Heart right ventricle (tissue), 16 donors: ENCODE measurements at regions not wholly inside any gene's neighbourhood (a gene's known extent, or its start where the extent isn't known, plus 50 kb on each side); places are given as distances from the start of the nearest gene placed in this dataset.

Experiments used
- ATAC-seq, 8 donors: fragments of 200-7000 bp; cut with Tn5 transposase; one replicate each; pipeline ENCODE4 v1.9.1; 2020; ENCODE audit warnings: mild to moderate bottlenecking in 8 of 8, moderate library complexity in 8 of 8, moderate number of reproducible peaks in 1 of 8
- DNase-seq, 2 donors: peaks; one replicate each; pipeline ENCODE4 v3.0.0-alpha.2; 2020
- H3K27ac ChIP-seq, 10 donors: fragments of 200-600 bp; sonication (generic) in 2 of 10; one replicate each; pipeline versions ENCODE4 v1.5.0 to v1.8.0; 2020 to 2022; ENCODE audit warnings: mild to moderate bottlenecking in 3 of 10
- H3K27me3 ChIP-seq, 7 donors: fragments of 200-600 bp; one replicate each; pipeline ENCODE4 v1.8.0; 2021 to 2022; ENCODE audit warnings: mild to moderate bottlenecking in 2 of 7
- H3K36me3 ChIP-seq, 9 donors: fragments of 200-600 bp; sonication (generic) in 1 of 9; one replicate each; pipeline versions ENCODE4 v1.5.0 to v1.8.0; 2020 to 2022; ENCODE audit warnings: mild to moderate bottlenecking in 2 of 9
- H3K4me1 ChIP-seq, 9 donors: fragments of 200-600 bp; sonication (generic) in 1 of 9; one replicate each; pipeline versions ENCODE4 v1.5.0 to v1.8.0; 2020 to 2022; ENCODE audit warnings: mild to moderate bottlenecking in 4 of 9
- H3K4me3 ChIP-seq, 10 donors: fragments of 200-600 bp; sonication (generic) in 2 of 10; one replicate each; pipeline versions ENCODE4 v1.5.0 to v1.8.0; 2020 to 2022; ENCODE audit warnings: mild to moderate bottlenecking in 7 of 10, moderate library complexity in 2 of 10
- H3K9me3 ChIP-seq, 11 donors: fragments of 200-600 bp in 10 of 11; sonication (generic) in 2 of 11; one replicate each; pipeline versions ENCODE4 v1.5.0 to v1.8.0; 2013 to 2022; ENCODE audit warnings: mild to moderate bottlenecking in 2 of 11, control low read depth in 1 of 11, moderate library complexity in 1 of 11
- WGBS, 2 donors: extraction: QIAGEN DNeasy Blood & Tissue Kit; methylation state at CpG; one replicate each; pipeline ENCODE4 v1.1.7; 2013; ENCODE audit warnings: inconsistent platforms in 1 of 2; 5-methylcytosine and 5-hydroxymethylcytosine counted together
- intact Hi-C, 10 donors: fragments of 100-400 bp; cut with DNase I; formaldehyde crosslinking; loops; one replicate each; pipeline versions ENCODE4 v1.11.1 to v1.14.2; 2022
- TF ChIP-seq, protein P1 (sequence below), 9 donors: fragments of 200-600 bp; sonication (generic) in 2 of 9; IDR thresholded peaks; one replicate each; pipeline versions ENCODE4 v1.5.0 to v1.8.0; 2021 to 2022; ENCODE audit warnings: antibody characterized with exemption in 9 of 9, mild to moderate bottlenecking in 5 of 9, moderate library complexity in 1 of 9
- donor health status: Arrhythmogenic right ventricular cardiomyopathy.
- donor health status: ischemic (EF 13 %, LVEDD 7.1; RV severe dilation, severe dysfunction).
- donor health status: healthy with polysubstance abuse.
- donor health status: DM: no; HTN: yes; CAD: no.
- donor health status: DM: no; HTN: no; CAD: no.
- donor health status: ischemic (EF 25% LVEDD 6.9; RV normal size, moderate dysfunction).
- donor health status: ischemic (EF 25% LVEDD 5.7; RV mildly dilated, moderate dysfunction).
- donor health status: healthy.
- donor health status: DM: yes; HTN: yes; CAD: no.
- donor health status: Ischemic cardiomyopathy.
- donor health status: ischemic (EF 35%, LVEDD 5.7; RV mildly dilated, moderate dysfunction).
- donor health status: nonischemic (EF 11% LVEDD 7.7; RV severe dilation, severe dysfunction).
- donor health status: DM: yes; HTN: yes; CAD: no.
- donor health status: PGD.
- donor health status: ischemic (EF 29% LVEDD 5.4; RV normal size, mild dysfunction).
- donor health status: nonischemic (EF 23%, LVEDD 6.1; RV moderate dilation, normal function).

DNA sequence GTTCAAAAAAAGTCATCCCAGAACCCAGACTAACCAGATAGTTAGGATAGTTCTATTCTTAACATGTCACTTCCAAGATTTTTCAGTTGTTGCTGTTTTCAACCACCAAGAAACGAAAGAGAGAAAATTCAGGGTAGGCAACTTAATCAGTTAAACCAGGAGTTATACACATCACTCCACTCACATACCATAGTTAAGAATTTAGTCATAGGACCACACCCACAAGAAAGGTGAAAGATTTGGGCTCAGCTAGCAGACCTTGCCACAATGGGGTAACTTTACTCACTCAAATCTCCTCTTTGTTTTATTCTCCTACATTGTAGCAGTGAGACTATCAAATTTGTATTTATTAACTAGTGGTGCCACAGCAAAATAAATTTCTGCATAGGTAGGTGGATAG lies 473.6 kb downstream of the NUP35 start:
- no peak overlapping the region for H3K27ac ChIP-seq
- intact Hi-C loops: no loop called here
- no peaks in the 10 kb centered on the region for H3K4me1 ChIP-seq
- DNase-seq (no peak), ATAC-seq (no peak)
- 75 to 88% methylated on average over 1 of the region's 1 CpG for WGBS, 2 donors
- TF ChIP-seq, protein P1, sequence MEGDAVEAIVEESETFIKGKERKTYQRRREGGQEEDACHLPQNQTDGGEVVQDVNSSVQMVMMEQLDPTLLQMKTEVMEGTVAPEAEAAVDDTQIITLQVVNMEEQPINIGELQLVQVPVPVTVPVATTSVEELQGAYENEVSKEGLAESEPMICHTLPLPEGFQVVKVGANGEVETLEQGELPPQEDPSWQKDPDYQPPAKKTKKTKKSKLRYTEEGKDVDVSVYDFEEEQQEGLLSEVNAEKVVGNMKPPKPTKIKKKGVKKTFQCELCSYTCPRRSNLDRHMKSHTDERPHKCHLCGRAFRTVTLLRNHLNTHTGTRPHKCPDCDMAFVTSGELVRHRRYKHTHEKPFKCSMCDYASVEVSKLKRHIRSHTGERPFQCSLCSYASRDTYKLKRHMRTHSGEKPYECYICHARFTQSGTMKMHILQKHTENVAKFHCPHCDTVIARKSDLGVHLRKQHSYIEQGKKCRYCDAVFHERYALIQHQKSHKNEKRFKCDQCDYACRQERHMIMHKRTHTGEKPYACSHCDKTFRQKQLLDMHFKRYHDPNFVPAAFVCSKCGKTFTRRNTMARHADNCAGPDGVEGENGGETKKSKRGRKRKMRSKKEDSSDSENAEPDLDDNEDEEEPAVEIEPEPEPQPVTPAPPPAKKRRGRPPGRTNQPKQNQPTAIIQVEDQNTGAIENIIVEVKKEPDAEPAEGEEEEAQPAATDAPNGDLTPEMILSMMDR (IDR thresholded peaks at IDR 0.05): no peak
- H3K36me3 ChIP-seq: no peaks in the 10 kb centered on the region
- no peaks in the 10 kb centered on the region for H3K27me3 ChIP-seq
- no peaks in the 10 kb centered on the region for H3K9me3 ChIP-seq
- no peak overlapping the region for H3K4me3 ChIP-seq

DNA sequence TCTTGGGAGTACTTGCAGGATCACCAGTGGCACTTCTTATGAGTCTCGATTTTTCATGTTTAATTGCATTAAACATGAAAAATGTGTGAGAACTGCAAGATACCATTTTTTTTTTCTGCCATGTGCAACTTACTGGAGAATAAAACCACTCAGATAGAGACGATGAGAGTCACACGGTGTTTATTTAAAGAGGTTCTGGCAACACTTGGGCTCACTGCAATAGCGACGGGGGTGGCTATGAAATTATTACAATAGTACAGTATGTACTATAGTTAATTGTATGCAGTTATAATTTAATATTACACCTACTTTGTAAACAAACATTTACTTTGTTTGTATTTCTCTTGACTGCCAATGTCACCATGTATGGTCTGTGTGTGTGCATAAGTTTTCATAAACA lies 479.8 kb downstream of the NUP35 start:
- Histone ChIP-seq H3K4me1 (no peaks in the 10 kb centered on the region), H3K9me3 (no peaks in the 10 kb centered on the region), H3K36me3 (no peaks in the 10 kb centered on the region), H3K27me3 (no peaks in the 10 kb centered on the region), H3K4me3 (no peak overlapping the region), H3K27ac (no peak overlapping the region)
- TF ChIP-seq, protein P1 (IDR thresholded peaks at IDR 0.05): no peak
- peak in 1 of 8 donors; percentile 71 for ATAC-seq
- intact Hi-C loops: no loop called here
- WGBS, 2 donors: 53 to 59% methylated on average over 5 of the region's 5 CpGs
- DNase-seq: no peak

DNA sequence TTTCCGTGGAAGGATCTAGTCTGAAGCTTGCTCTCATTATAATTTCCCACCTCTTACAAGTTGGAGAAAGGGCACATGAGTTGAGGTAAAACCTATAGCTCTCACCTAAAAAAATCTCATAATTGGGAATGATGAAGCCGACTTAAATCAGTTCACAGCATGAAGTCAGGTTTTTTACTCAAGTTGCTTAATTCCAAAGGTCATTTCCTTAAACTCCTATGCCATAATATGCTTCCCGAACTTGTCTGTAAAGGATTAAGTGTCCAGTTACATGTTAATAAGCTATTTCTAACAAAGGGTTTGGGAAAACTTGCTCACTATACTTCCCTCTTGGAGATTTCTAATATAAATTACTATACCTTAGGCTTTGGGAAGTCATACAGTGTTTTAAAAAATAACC lies 481.2 kb downstream of the NUP35 start:
- Histone ChIP-seq H3K27ac (no peak overlapping the region), H3K9me3 (no peaks in the 10 kb centered on the region), H3K27me3 (no peaks in the 10 kb centered on the region), H3K4me3 (no peak overlapping the region), H3K4me1 (no peaks in the 10 kb centered on the region), H3K36me3 (no peaks in the 10 kb centered on the region)
- TF ChIP-seq, protein P1 (IDR thresholded peaks at IDR 0.05): no peak
- DNase-seq: no peak
- intact Hi-C loops: no loop called here
- WGBS, 2 donors: 79 to 85% methylated on average over 3 of the region's 3 CpGs
- ATAC-seq: no peak

DNA sequence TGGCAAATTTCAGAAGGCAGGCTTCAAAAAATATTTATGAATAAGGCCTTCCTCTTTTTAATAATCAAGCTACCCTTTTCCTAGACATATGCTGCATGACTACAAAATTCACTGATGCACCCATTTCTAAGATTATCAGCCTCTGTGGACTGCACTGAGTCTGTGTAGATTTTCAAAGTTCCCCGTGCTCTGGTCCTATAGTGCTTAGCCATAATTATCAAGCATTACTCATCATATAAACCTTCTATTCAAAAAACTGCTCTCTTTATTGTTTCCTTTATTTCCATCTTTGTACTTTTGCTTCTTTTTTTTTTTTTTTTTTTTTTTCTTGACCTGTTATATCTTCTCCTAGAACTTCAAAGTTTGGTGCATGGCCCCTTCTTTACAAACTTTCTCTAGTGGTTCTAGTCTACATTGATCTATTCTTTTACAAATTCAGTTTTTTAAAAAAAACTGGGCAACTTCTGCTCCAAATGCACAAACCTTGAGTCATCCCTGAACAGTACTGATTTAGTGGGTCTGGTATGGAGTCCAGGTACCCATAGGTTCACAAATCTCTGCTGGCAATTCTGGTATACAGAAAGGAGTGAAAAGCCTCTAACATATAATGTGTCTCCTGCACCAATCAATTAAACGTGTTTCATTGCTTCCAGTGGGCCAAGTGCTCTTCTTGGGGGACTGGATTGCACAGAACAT lies 481.9 kb downstream of the NUP35 start:
- no peaks in the 10 kb centered on the region for H3K27me3 ChIP-seq
- no peak overlapping the region for H3K27ac ChIP-seq
- WGBS, 2 donors: 74 to 84% methylated on average over 2 of the region's 2 CpGs
- no peaks in the 10 kb centered on the region for H3K36me3 ChIP-seq
- H3K9me3 ChIP-seq: no peaks in the 10 kb centered on the region
- DNase-seq (no peak), ATAC-seq (no peak)
- no peaks in the 10 kb centered on the region for H3K4me1 ChIP-seq
- no peak overlapping the region for H3K4me3 ChIP-seq
- intact Hi-C loops: no loop called here
- TF ChIP-seq, protein P1 (IDR thresholded peaks at IDR 0.05): no peak
